ENCODE measurements at regions not wholly inside any gene's neighbourhood (a gene's known extent, or its start where the extent isn't known, plus 50 kb on each side); places are given as distances from the start of the nearest gene placed in this dataset.
A peak's percentile ranks its signal among the peaks of the same experiment; 100 is the strongest.

GRCh38 chr11:106292526-106292925 is 215.1 kb downstream of the AASDHPPT start:
- TF ChIP-seq, protein P1, sequence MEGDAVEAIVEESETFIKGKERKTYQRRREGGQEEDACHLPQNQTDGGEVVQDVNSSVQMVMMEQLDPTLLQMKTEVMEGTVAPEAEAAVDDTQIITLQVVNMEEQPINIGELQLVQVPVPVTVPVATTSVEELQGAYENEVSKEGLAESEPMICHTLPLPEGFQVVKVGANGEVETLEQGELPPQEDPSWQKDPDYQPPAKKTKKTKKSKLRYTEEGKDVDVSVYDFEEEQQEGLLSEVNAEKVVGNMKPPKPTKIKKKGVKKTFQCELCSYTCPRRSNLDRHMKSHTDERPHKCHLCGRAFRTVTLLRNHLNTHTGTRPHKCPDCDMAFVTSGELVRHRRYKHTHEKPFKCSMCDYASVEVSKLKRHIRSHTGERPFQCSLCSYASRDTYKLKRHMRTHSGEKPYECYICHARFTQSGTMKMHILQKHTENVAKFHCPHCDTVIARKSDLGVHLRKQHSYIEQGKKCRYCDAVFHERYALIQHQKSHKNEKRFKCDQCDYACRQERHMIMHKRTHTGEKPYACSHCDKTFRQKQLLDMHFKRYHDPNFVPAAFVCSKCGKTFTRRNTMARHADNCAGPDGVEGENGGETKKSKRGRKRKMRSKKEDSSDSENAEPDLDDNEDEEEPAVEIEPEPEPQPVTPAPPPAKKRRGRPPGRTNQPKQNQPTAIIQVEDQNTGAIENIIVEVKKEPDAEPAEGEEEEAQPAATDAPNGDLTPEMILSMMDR (conservative IDR thresholded peaks at IDR 0.05), result no peak
- TF ChIP-seq ZFX (IDR thresholded peaks at IDR 0.05), result no peak
- H3K27ac ChIP-seq, result no peak overlapping the region

DNA sequence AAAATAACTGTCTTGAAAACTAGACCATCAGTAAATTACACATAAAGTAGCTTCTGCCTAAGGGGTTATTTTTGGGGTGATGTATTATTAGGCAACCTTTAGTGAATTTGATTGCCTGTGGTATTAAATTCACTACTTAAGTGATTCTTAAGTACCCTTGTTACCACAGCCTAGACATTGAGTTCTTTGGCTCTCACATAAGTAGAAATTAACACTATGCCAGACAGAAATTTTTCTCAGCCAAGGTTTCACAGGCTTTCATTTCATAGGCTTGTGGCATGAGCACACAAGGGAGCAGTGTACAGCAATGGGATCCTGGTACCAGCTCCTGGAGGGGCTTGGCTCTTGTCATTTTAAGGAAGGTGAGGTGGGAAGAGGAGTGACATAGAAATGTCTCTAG is 218.5 kb downstream of the AASDHPPT start:
- no peak overlapping the region for H3K27ac ChIP-seq
- TF ChIP-seq ZFX (IDR thresholded peaks at IDR 0.05), result no peak
- TF ChIP-seq, protein P1 (conservative IDR thresholded peaks at IDR 0.05), result no peak

- TF ChIP-seq ZFX (IDR thresholded peaks at IDR 0.05), result no peak
- TF ChIP-seq, protein P1 (conservative IDR thresholded peaks at IDR 0.05), result no peak
Measured at GRCh38 chr11:106302416-106302815, 225.0 kb downstream of the AASDHPPT start.

GRCh38 chr11:106304274-106304673 is 226.8 kb downstream of the AASDHPPT start:
- no peak overlapping the region for H3K27ac ChIP-seq
- TF ChIP-seq, protein P1 (conservative IDR thresholded peaks at IDR 0.05), result no peak
- no peak for TF ChIP-seq ZFX (IDR thresholded peaks at IDR 0.05)

More at GRCh38 chr11:106302416-106302815, 225.0 kb downstream of the AASDHPPT start:
- H3K27ac ChIP-seq, result no peak overlapping the region

DNA sequence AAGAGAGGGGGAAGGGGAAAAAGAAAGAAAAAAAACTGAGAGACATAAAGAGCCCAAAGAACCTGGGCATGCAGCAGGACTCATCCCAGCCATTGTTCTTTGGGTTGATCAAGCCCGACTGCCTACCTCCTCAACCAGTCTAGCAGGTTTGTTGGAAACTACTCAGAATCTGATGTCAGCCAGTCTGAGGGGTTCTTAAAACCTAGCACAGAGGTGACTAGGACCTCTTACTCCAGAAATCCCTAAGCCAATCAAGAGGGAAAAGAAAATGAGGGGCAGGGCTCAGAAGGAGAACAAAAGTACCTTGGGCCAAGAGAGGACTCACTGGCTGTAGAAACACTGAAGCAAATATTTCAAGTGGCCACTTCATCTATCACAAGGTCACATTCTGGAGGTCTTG is 228.0 kb downstream of the AASDHPPT start:
- no peak for TF ChIP-seq ZFX (IDR thresholded peaks at IDR 0.05)
- TF ChIP-seq, protein P1 (conservative IDR thresholded peaks at IDR 0.05), result no peak
- no peak overlapping the region for H3K27ac ChIP-seq

- no peak overlapping the region for H3K27ac ChIP-seq
- TF ChIP-seq ZFX (IDR thresholded peaks at IDR 0.05), result no peak
- TF ChIP-seq, protein P1 (conservative IDR thresholded peaks at IDR 0.05), result peak; percentile 29
Measured at GRCh38 chr11:106306942-106307341, 229.5 kb downstream of the AASDHPPT start.

GRCh38 chr11:106309070-106309684 is 231.7 kb downstream of the AASDHPPT start:
- TF ChIP-seq, protein P1 (conservative IDR thresholded peaks at IDR 0.05), result no peak
- no peak for TF ChIP-seq ZFX (IDR thresholded peaks at IDR 0.05)
- H3K27ac ChIP-seq, result no peak overlapping the region
